ENCODE measurements at regions not wholly inside any gene's neighbourhood (a gene's known extent, or its start where the extent isn't known, plus 50 kb on each side); places are given as distances from the start of the nearest gene placed in this dataset.
"Not testable (repeated sequence)": the region's sequence is repeated elsewhere in the genome, so short reads cannot be mapped to it uniquely, and the experiment has no call there.

GRCh38 chr4:128649161-128649560, 160.3 kb upstream of the JADE1 start:
- no peak for DNase-seq (ENCODE audit: low read depth in 2 of 2)

GRCh38 chr4:128648021-128648420, 161.5 kb upstream of the JADE1 start:
- no peak for DNase-seq (ENCODE audit: low read depth in 2 of 2)

GRCh38 chr4:128646893-128647292, 162.6 kb upstream of the JADE1 start:
- DNase-seq (ENCODE audit: low read depth in 2 of 2) = not testable (repeated sequence)

GRCh38 chr4:128644693-128645654, 164.5 kb upstream of the JADE1 start:
- DNase-seq (ENCODE audit: low read depth in 2 of 2) = not testable (repeated sequence)

GRCh38 chr4:128644107-128644506, 165.4 kb upstream of the JADE1 start:
- DNase-seq (ENCODE audit: low read depth in 2 of 2) = not testable (repeated sequence)

- DNase-seq (ENCODE audit: low read depth in 2 of 2) = not testable (repeated sequence)
Observed at GRCh38 chr4:128641566-128641965, 167.9 kb upstream of the JADE1 start.

- peak in 1 of 2 experiments; percentile 20 for DNase-seq (ENCODE audit: low read depth in 2 of 2)
Observed at GRCh38 chr4:128639541-128640270, 169.8 kb upstream of the JADE1 start.

GRCh38 chr4:128636906-128637305, 172.6 kb upstream of the JADE1 start:
- no peak for DNase-seq (ENCODE audit: low read depth in 2 of 2)

- no peak for DNase-seq (ENCODE audit: low read depth in 2 of 2)
Observed at GRCh38 chr4:128635955-128636560, 173.4 kb upstream of the JADE1 start.

- no peak for DNase-seq (ENCODE audit: low read depth in 2 of 2)
Observed at GRCh38 chr4:128635141-128635954, 174.2 kb upstream of the JADE1 start.

GRCh38 chr4:128633067-128633466, 176.4 kb upstream of the JADE1 start:
- no peak for DNase-seq (ENCODE audit: low read depth in 2 of 2)

- DNase-seq (ENCODE audit: low read depth in 2 of 2) = no peak
Observed at GRCh38 chr4:128630871-128631270, 178.6 kb upstream of the JADE1 start.

- DNase-seq (ENCODE audit: low read depth in 2 of 2) = no peak
Observed at GRCh38 chr4:128623508-128624215, 185.8 kb upstream of the JADE1 start.

- DNase-seq (ENCODE audit: low read depth in 2 of 2) = not testable (repeated sequence)
Observed at GRCh38 chr4:128620279-128620965, 189.1 kb upstream of the JADE1 start.

- no peak for DNase-seq (ENCODE audit: low read depth in 2 of 2)
Observed at GRCh38 chr4:128615197-128615596, 194.3 kb upstream of the JADE1 start.

GRCh38 chr4:128608006-128608405, 201.5 kb upstream of the JADE1 start:
- DNase-seq (ENCODE audit: low read depth in 2 of 2) = no peak

GRCh38 chr4:128606173-128606572, 203.3 kb upstream of the JADE1 start:
- DNase-seq (ENCODE audit: low read depth in 2 of 2) = no peak

- DNase-seq (ENCODE audit: low read depth in 2 of 2) = no peak
Observed at GRCh38 chr4:128604840-128605239, 204.7 kb upstream of the JADE1 start.

GRCh38 chr4:128604204-128604603, 205.3 kb upstream of the JADE1 start:
- no peak for DNase-seq (ENCODE audit: low read depth in 2 of 2)

- peak; percentile 36 to 59 for DNase-seq (ENCODE audit: low read depth in 2 of 2)
Observed at GRCh38 chr4:128603081-128603480, 206.4 kb upstream of the JADE1 start.
